H7 (cell line): ENCODE measurements at regions not wholly inside any gene's neighbourhood (a gene's known extent, or its start where the extent isn't known, plus 50 kb on each side); places are given as distances from the start of the nearest gene placed in this dataset.
A peak's percentile ranks its signal among the peaks of the same experiment; 100 is the strongest.
"Not testable (repeated sequence)": the region's sequence is repeated elsewhere in the genome, so short reads cannot be mapped to it uniquely, and the experiment has no call there.

ENCODE experiments used
- DNase-seq: peaks from one replicate; pipeline ENCODE4 v3.0.0; 2012
- H3K27me3 ChIP-seq: 2 replicates; pipeline ENCODE4 v1.6.0; 2011; ENCODE audit warnings: mild to moderate bottlenecking, low read length; ENCODE audit not compliant: control insufficient read depth, insufficient read depth
- H3K36me3 ChIP-seq: replicated peaks from 2 replicates; pipeline ENCODE4 v1.5.1; 2011; ENCODE audit warnings: low read length; ENCODE audit not compliant: control insufficient read depth, insufficient read depth
- H3K4me3 ChIP-seq: 2 replicates; pipeline ENCODE4 v1.5.1; 2011; ENCODE audit warnings: low read depth, mild to moderate bottlenecking, control low read depth, low read length, moderate library complexity; ENCODE audit not compliant: insufficient read depth

DNA sequence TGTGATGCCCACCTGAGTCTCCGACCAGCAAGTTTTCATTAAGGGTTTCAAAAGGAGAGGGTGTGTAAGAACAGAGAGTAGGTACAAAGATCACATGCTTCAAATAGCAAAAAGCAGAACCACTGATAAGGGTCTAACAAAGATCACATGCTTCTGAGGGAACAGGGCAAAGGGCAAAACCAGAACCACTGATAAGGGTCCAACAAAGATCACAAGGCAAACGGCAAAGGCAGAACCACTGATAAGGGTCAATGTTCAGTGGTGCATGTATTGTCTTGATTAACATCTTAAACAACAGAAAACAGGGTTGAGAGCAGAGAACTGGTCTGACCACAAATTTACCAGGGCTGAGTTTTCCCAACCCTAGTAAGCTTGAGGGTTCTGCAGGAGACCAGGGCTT, 145.8 kb upstream of the NBPF11 start:
- H3K4me3 ChIP-seq, H3K36me3 ChIP-seq, H3K27me3 ChIP-seq, DNase-seq: not testable (repeated sequence)

DNA sequence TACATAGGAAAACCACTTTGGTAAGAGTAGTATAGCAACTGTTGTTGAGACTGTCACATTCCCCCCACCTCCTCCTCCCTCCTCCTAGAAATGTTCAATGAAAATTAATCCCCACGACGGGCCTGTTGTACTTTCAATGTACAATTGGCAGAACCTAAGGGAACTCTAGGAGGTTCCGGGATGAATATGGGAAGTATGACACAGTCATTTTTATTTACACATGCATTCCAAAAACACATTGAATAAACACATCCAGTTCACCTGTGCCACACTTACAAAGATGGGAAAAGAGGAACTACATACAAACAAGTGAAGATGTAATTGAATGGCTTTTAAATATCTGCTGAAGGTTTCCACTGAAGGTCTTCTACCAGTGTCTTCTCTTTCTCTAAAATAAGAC, 144.4 kb upstream of the NBPF11 start:
- H3K4me3 ChIP-seq: no peak overlapping the region
- H3K27me3 ChIP-seq: no peaks in the 10 kb centered on the region
- no peak for DNase-seq
- H3K36me3 ChIP-seq: no peaks in the 10 kb centered on the region

- no peak overlapping the region for H3K4me3 ChIP-seq
- H3K36me3 ChIP-seq: no peaks in the 10 kb centered on the region
- no peak for DNase-seq
- no peaks in the 10 kb centered on the region for H3K27me3 ChIP-seq
Measured at GRCh38 chr1:148294116-148294807, 142.2 kb upstream of the NBPF11 start.

DNA sequence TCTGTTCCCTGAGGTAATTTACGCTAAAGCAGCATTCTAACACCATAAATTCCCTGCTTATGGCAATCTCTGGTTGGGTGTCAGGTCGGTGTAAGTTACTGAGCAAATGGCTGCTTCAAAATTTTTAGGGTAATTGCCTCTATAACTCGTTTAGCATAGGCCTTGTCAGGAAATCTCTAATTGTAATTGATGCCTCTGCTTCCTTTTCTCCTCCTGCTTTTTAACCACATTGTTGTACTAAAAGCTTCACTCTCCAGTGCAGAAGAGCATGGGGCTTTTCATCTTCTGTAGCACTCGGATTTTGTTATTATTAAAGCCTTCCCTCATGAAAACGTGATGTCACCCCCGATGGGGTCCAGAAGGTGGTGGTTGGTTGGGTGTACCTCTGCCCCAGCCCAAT, 141.6 kb upstream of the NBPF11 start:
- no peak overlapping the region for H3K4me3 ChIP-seq
- H3K27me3 ChIP-seq: no peaks in the 10 kb centered on the region
- no peaks in the 10 kb centered on the region for H3K36me3 ChIP-seq
- DNase-seq: no peak

DNA sequence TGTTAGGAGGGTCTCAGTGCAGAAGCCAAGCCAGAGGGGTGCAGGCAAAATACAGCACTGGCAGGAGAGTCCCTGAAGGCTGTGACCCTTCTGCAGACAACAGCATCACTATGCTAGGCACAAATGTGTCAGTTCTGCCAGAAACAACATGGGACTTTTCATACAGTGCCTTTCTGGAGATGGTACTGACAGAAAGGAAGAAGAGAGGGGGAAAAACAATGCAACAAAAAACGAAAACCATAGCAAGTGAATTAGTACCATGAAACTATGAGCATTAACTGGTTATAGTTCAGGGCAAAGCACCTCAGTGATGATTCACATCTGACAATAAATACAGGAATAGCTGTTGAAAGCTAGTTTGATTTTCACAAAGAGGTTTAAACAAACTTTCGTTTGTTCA, 140.8 kb upstream of the NBPF11 start:
- Histone ChIP-seq H3K36me3 (no peaks in the 10 kb centered on the region), H3K27me3 (no peaks in the 10 kb centered on the region), H3K4me3 (no peak overlapping the region)
- no peak for DNase-seq

DNA sequence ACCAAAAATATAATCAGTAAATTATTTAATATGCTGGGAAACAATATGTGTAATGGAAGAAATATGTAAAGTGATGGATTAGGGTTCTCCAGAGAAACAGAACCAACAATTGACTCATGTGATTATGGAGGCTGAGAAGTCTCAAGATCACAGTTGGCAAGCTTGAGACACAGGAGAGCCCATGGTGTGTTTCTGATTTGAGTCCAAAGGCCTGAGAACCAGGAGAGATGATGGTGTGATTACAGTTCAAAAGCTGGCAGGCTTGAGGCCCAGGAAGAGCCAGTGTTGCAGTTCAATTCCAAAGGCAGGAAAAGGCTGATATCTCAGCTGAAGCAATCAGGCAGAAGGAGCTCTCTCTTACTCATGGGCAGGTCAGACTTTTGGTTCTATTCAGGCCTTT, 138.8 kb upstream of the NBPF11 start:
- no peaks in the 10 kb centered on the region for H3K27me3 ChIP-seq
- H3K4me3 ChIP-seq: no peak overlapping the region
- no peaks in the 10 kb centered on the region for H3K36me3 ChIP-seq
- DNase-seq: no peak

- DNase-seq: no peak
- Histone ChIP-seq H3K36me3 (no peaks in the 10 kb centered on the region), H3K27me3 (no peaks in the 10 kb centered on the region), H3K4me3 (no peak overlapping the region)
Measured at GRCh38 chr1:148289647-148290046, 137.6 kb upstream of the NBPF11 start.

DNA sequence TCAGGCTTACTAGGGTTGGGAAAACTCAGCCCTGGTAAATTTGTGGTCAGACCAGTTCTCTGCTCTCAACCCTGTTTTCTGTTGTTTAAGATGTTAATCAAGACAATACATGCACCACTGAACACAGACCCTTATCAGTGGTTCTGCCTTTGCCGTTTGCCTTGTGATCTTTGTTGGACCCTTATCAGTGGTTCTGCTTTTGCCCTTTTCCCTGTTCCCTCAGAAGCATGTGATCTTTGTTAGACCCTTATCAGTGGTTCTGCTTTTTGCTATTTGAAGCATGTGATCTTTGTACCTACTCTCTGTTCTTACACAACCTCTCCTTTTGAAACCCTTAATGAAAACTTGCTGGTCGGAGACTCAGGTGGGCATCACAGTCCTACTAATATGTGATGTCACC, 133.9 kb upstream of the NBPF11 start:
- not testable (repeated sequence) for H3K36me3 ChIP-seq, H3K27me3 ChIP-seq, DNase-seq, H3K4me3 ChIP-seq

- H3K4me3 ChIP-seq: peak overlapping the region; percentile 47
- H3K36me3 ChIP-seq, H3K27me3 ChIP-seq, DNase-seq: not testable (repeated sequence)
Measured at GRCh38 chr1:148280831-148281572, 128.9 kb upstream of the NBPF11 start.

DNA sequence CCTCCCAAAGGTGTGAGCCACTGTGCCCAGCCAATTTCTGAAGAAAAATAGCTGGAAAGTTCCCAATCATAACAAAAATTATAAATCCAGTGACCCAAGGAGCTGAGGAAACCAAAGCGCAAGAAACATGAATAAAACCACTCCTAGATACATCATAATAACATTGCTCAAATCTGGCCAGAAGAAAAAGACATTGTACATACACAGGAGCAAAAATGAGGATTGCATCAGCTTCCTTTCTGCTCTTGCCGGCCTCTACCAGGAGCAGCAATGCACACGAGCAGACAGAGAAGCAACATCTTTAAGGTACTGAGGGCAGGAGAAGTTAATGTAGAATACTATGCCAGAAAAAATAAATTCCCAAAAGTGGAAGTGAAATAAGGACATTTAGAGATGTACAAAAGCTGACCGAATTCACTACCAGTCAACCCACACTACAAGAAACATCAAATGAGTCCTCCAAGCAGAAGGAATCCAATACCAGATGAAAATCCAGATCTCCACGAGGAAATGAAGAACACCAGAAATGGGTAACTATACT, 127.0 kb upstream of the NBPF11 start:
- DNase-seq, H3K27me3 ChIP-seq, H3K4me3 ChIP-seq, H3K36me3 ChIP-seq: not testable (repeated sequence)

GRCh38 chr1:148277865-148278279, 125.8 kb upstream of the NBPF11 start:
- not testable (repeated sequence) for H3K36me3 ChIP-seq, H3K27me3 ChIP-seq, H3K4me3 ChIP-seq, DNase-seq

DNA sequence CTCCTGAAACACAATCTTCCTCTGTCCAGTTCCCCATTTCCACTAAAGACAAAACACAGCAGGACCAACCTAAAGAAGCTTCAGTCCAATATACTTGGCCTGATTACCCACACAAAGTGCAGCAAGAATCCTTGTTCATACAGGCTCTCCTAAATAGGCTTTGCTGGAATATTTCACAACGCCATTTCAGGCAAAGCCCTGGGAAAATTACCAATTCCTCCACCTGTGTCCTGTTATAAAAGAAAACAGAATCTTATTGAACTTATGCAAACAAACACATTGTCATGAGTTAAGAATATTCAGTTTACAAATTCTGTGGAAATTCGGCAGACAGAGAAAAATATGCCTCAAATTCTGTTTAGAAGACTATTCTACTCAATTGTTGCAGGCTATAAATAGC, 115.0 kb upstream of the NBPF11 start:
- H3K27me3 ChIP-seq, DNase-seq, H3K4me3 ChIP-seq, H3K36me3 ChIP-seq: not testable (repeated sequence)

GRCh38 chr1:148264374-148265276, 112.5 kb upstream of the NBPF11 start:
- Histone ChIP-seq H3K27me3 (no peaks in the 10 kb centered on the region), H3K4me3 (peak overlapping the region; percentile 61), H3K36me3 (no peaks in the 10 kb centered on the region)
- DNase-seq: peak; percentile 71

- no peaks in the 10 kb centered on the region for H3K27me3 ChIP-seq
- DNase-seq: no peak
- H3K4me3 ChIP-seq: peak overlapping the region; percentile 61
- no peaks in the 10 kb centered on the region for H3K36me3 ChIP-seq
Measured at GRCh38 chr1:148263906-148264255, 111.8 kb upstream of the NBPF11 start.
